ENCODE measurements at regions not wholly inside any gene's neighbourhood (a gene's known extent, or its start where the extent isn't known, plus 50 kb on each side); places are given as distances from the start of the nearest gene placed in this dataset.

DNA sequence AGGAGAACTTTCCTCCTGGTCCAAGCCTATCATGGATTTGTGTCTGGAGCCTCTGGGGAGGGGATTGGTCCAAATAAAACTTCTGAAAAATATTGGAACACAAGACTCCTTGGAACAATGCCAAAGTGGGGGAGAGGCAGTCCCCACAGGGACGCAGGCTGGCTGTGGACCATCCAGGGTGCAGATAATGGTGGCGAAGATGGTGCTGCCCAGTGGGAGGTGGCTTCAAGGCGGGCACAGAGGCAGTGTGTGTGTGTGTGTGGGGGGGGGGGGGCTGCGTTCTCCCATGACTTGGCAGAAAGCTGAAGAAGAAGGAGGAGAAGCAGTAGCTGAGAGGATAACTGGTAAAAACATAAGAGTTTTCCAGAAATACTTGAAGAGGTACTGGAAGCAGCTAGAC lies 186.4 kb downstream of the MELK start:
- no peak for DNase-seq (ENCODE audit: extremely low read depth, insufficient read length)
- Histone ChIP-seq H3K27me3 (replicated peaks; ENCODE audit: control insufficient read depth, insufficient read depth, low read length) (no peaks in the 10 kb centered on the region; the same call in none of the 2 replicates), H3K36me3 (ENCODE audit: control insufficient read depth, insufficient read depth, low read length) (no peaks in the 10 kb centered on the region), H3K4me3 (replicated peaks; ENCODE audit: low read depth, low read length) (no peak overlapping the region)
- TF ChIP-seq CTCF (IDR thresholded peaks at IDR 0.05; ENCODE audit: insufficient read depth, low read length, poor library complexity, severe bottlenecking), result no peak

GRCh38 chr9:36759976-36760375 lies 187.3 kb downstream of the MELK start:
- TF ChIP-seq CTCF (IDR thresholded peaks at IDR 0.05; ENCODE audit: insufficient read depth, low read length, poor library complexity, severe bottlenecking), result no peak
- Histone ChIP-seq H3K36me3 (ENCODE audit: control insufficient read depth, insufficient read depth, low read length) (no peaks in the 10 kb centered on the region), H3K27me3 (replicated peaks; ENCODE audit: control insufficient read depth, insufficient read depth, low read length) (no peaks in the 10 kb centered on the region; the same call in none of the 2 replicates), H3K4me3 (replicated peaks; ENCODE audit: low read depth, low read length) (no peak overlapping the region)
- DNase-seq (ENCODE audit: extremely low read depth, insufficient read length), result no peak

- H3K4me3 ChIP-seq (replicated peaks; ENCODE audit: low read depth, low read length), result no peak overlapping the region
- no peak for DNase-seq (ENCODE audit: extremely low read depth, insufficient read length)
- H3K36me3 ChIP-seq (ENCODE audit: control insufficient read depth, insufficient read depth, low read length), result no peaks in the 10 kb centered on the region
- no peak for TF ChIP-seq CTCF (IDR thresholded peaks at IDR 0.05; ENCODE audit: insufficient read depth, low read length, poor library complexity, severe bottlenecking)
- H3K27me3 ChIP-seq (replicated peaks; ENCODE audit: control insufficient read depth, insufficient read depth, low read length), result no peaks in the 10 kb centered on the region; the same call in none of the 2 replicates
Observed at GRCh38 chr9:36760667-36761420, 188.1 kb downstream of the MELK start.

DNA sequence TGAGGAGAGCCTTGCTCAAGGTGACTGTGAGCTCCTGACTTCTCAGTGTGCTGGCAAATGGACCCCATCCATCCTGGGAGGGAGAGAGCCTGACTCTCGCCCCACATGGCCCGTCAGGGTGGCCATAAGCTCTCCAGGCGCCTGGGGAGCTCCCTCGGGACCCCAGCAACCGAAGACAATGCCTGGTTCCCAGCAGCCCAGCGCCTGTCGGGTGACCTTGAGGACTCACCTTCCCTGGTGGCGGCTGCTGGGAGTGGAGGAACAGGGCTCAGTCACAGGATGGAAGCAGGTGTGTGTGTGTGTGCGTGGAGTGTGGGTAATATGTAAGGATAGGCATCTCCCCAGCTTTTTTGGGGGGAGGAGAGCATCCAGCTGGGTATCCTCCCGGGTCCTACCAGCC lies 190.3 kb downstream of the MELK start:
- H3K4me3 ChIP-seq (replicated peaks; ENCODE audit: low read depth, low read length), result no peak overlapping the region
- no peaks in the 10 kb centered on the region; the same call in none of the 2 replicates for H3K27me3 ChIP-seq (replicated peaks; ENCODE audit: control insufficient read depth, insufficient read depth, low read length)
- no peak for TF ChIP-seq CTCF (IDR thresholded peaks at IDR 0.05; ENCODE audit: insufficient read depth, low read length, poor library complexity, severe bottlenecking)
- H3K36me3 ChIP-seq (ENCODE audit: control insufficient read depth, insufficient read depth, low read length), result no peaks in the 10 kb centered on the region
- no peak for DNase-seq (ENCODE audit: extremely low read depth, insufficient read length)

- Histone ChIP-seq H3K27me3 (replicated peaks; ENCODE audit: control insufficient read depth, insufficient read depth, low read length) (no peaks in the 10 kb centered on the region; the same call in none of the 2 replicates), H3K36me3 (ENCODE audit: control insufficient read depth, insufficient read depth, low read length) (no peaks in the 10 kb centered on the region), H3K4me3 (replicated peaks; ENCODE audit: low read depth, low read length) (no peak overlapping the region)
- no peak for TF ChIP-seq CTCF (IDR thresholded peaks at IDR 0.05; ENCODE audit: insufficient read depth, low read length, poor library complexity, severe bottlenecking)
- DNase-seq (ENCODE audit: extremely low read depth, insufficient read length), result no peak
Observed at GRCh38 chr9:36763778-36764177, 191.1 kb downstream of the MELK start.

Measured in GM06990 (cell line).